GM19238 (cell line): ENCODE measurements at regions not wholly inside any gene's neighbourhood (a gene's known extent, or its start where the extent isn't known, plus 50 kb on each side); places are given as distances from the start of the nearest gene placed in this dataset.
"Not testable (repeated sequence)": the region's sequence is repeated elsewhere in the genome, so short reads cannot be mapped to it uniquely, and the experiment has no call there.

Experiments
- DNase-seq: peaks from one replicate; pipeline ENCODE4 v3.0.0; 2011; ENCODE audit warnings: low spot score; ENCODE audit not compliant: insufficient read length

GRCh38 chr15:81939604-81940440, 106.0 kb downstream of the MEX3B start:
- DNase-seq, result peak; percentile 17

GRCh38 chr15:81937189-81937588, 108.6 kb downstream of the MEX3B start:
- DNase-seq, result no peak

- DNase-seq, result no peak
These were observed 115.0 kb downstream of the MEX3B start for GRCh38 chr15:81930582-81931369.

GRCh38 chr15:81929557-81929956, 116.3 kb downstream of the MEX3B start:
- DNase-seq, result no peak

GRCh38 chr15:81926981-81927380, 118.8 kb downstream of the MEX3B start:
- no peak for DNase-seq

- DNase-seq, result no peak
These were observed 121.1 kb downstream of the MEX3B start for GRCh38 chr15:81924729-81925128.

- no peak for DNase-seq
These were observed 122.1 kb downstream of the MEX3B start for GRCh38 chr15:81923561-81924350.

- no peak for DNase-seq
These were observed 123.7 kb downstream of the MEX3B start for GRCh38 chr15:81922143-81922542.

GRCh38 chr15:81921163-81921562, 124.7 kb downstream of the MEX3B start:
- no peak for DNase-seq

- not testable (repeated sequence) for DNase-seq
These were observed 127.1 kb downstream of the MEX3B start for GRCh38 chr15:81918767-81919166.

- DNase-seq, result no peak
These were observed 129.4 kb downstream of the MEX3B start for GRCh38 chr15:81916451-81916850.

GRCh38 chr15:81915990-81916389, 129.8 kb downstream of the MEX3B start:
- DNase-seq, result no peak

- no peak for DNase-seq
These were observed 131.0 kb downstream of the MEX3B start for GRCh38 chr15:81914734-81915256.

- DNase-seq, result no peak
These were observed 131.5 kb downstream of the MEX3B start for GRCh38 chr15:81914333-81914732.

- DNase-seq, result no peak
These were observed 134.5 kb downstream of the MEX3B start for GRCh38 chr15:81911022-81911971.

GRCh38 chr15:81910355-81911021, 135.3 kb downstream of the MEX3B start:
- no peak for DNase-seq

- DNase-seq, result no peak
These were observed 136.8 kb downstream of the MEX3B start for GRCh38 chr15:81909011-81909358.

- no peak for DNase-seq
These were observed 137.7 kb downstream of the MEX3B start for GRCh38 chr15:81908111-81908510.

GRCh38 chr15:81907521-81907920, 138.3 kb downstream of the MEX3B start:
- no peak for DNase-seq

GRCh38 chr15:81905889-81906288, 139.9 kb downstream of the MEX3B start:
- DNase-seq, result no peak
